HG03097 (cell line): ENCODE measurements at regions not wholly inside any gene's neighbourhood (a gene's known extent, or its start where the extent isn't known, plus 50 kb on each side); places are given as distances from the start of the nearest gene placed in this dataset.
A peak's percentile ranks its signal among the peaks of the same experiment; 100 is the strongest.
"Not testable (repeated sequence)": the region's sequence is repeated elsewhere in the genome, so short reads cannot be mapped to it uniquely, and the experiment has no call there.

Source experiments
- ATAC-seq: cut with Tn5 transposase; IDR thresholded peaks from one replicate; pipeline ENCODE4 v1.9.1; 2021; ENCODE audit not compliant: unreplicated experiment, low FRiP score

DNA sequence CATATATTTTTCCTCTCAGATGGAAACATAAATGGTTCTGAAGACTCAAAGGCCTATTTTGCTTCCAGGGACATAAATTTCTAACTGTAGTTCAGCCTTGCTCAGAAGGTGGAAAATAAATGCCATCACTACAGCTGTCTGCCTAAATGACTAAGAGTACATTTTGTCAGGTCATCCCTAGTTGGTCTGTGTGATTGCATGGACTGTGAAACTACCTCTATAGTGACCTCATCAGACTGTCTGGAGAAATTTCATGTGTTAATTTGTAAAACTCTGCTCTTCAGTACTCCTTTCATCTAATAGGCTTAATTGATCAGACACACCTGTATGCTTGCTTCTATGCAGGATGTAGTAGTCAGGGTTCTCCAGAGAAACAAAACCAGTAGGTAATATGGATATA lies 886.9 kb downstream of the AMY1C start:
- ATAC-seq: no peak

DNA sequence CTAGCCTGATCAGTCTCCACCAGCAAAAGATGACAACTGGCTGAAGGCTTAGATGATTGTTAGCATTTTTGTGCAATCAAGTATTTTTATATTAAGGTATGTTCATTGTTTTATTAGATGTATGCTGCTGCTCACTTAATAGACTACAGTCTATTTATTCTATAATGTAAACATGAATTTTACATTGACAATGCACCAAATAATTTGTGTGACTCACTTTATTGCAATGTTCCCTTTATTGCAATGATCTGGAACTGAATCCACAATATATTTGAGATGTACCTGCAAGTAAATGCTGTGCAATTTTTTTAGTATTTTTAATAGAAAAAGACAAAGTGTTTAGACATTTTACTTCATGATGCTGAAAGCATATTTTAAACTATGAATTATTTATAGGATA lies 896.5 kb downstream of the AMY1C start:
- ATAC-seq: no peak

DNA sequence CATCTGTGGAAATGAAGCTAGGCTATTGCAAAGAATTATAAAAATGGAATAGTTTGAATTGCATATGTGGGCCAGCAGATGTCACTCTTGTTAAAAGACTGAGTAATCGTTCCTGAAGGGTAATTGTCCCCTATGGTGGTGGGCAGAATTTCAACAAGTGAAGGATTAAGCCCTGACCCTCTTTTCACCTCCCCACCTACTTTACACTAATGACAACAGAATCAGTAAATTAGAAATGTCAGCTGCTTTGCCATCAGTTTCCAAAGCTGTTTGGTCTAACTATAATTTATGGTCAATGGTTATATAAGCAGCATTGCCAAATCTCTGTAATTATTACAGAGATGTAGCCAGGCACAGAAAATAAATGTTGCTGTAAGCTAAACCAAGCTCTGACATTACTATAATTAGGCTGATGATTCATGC lies 898.6 kb downstream of the AMY1C start:
- ATAC-seq: no peak

DNA sequence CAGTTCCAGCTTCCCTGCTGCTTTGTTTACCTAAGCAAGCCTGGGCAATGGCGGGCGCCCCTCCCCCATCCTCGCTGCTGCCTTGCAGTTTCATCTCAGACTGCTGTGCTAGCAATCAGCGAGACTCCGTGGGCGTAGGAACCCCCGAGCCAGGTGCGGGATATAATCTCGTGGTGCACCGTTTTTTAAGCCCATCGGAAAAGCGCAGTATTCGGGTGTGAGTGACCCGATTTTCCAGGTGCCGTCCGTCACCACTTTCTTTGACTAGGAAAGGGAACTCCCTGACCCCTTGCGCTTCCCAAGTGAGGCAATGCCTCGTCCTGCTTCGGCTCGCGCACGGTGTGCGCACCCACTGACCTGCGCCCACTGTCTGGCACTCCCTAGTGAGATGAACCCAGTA lies 914.7 kb downstream of the AMY1C start:
- ATAC-seq: not testable (repeated sequence)

DNA sequence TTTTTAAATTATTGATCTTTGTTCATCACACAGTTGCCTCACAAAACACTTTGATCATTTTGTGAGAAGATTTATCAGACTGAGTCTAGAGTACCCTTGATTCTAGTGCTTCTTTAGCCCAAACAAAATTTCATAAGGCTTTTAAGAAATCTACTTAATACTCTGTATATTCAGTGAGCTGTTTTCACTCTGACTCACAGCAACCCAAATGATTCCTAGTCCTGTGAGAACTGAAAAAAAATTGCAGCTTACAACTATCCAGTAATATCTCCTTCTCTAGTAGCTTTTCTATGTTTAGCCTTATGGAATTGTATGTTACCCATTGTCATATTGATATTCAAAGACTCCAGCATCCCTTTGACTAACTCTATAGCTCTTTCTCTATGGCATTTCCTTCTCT lies 915.6 kb downstream of the AMY1C start:
- no peak for ATAC-seq

DNA sequence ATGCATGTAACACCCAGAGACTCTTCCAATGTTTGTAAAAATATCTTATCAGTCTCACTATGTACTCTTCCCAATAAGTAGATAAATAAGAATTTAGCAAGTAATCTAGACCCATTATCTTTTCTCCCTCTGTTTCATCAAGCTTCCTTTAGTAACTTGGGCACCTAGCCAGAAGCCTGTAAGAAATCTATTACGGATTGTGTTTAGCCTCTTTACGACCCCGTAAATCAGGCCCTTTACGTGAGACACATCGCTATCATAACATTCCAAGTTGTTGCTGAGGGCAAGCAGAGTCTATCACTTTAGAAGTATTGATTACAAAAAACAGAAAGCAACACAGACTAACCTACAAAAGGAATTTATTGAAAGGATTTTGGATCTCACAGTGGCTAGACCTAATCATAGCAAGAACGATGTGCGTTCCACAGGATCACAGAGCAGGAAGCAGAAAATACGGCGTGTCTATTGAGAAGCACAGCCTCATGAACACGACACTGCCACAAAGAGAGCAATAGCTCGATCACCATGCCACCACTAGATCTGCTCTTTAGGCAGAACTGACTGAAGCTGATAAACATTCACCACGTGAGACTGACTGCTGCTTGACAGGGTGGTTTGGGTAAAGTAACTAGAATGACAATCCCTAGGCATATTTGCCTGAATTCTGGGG lies 922.1 kb downstream of the AMY1C start:
- no peak for ATAC-seq

DNA sequence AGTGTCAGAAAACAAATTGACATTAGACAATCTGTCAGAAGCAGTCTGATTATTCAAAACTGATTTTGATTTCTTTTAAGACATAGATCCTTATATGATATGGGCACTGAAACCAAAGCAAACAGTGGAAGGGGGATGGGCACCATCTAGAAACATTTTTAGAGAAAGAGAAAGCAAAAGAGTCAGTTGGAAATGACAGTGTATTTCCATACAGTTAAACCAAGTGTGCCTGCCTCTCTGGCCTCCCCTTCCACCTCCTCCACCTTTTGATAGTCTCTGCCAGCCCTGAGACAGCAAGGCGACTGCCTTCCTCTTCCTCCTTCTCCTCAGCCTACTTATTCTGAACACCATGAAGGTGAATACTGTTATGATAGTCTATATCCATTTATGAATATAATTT lies 949.7 kb downstream of the AMY1C start:
- ATAC-seq: no peak

DNA sequence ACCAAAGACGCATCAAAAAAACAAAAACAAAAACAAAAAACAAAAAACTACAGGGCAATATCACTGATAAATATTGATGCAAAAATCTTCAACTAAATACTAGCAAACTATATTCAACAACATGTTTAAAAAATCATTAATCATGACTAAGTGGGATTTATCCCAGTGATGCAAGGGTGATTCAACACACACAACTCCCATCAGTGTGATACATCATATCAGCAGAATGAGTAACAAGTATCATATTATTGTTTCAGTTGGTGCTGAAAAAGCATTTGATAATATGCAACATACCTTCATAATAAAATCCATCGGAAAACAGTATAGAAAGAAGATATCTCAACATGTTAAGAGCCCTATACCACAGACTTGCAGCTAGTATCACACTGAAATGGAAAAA lies 953.0 kb downstream of the AMY1C start:
- no peak for ATAC-seq

DNA sequence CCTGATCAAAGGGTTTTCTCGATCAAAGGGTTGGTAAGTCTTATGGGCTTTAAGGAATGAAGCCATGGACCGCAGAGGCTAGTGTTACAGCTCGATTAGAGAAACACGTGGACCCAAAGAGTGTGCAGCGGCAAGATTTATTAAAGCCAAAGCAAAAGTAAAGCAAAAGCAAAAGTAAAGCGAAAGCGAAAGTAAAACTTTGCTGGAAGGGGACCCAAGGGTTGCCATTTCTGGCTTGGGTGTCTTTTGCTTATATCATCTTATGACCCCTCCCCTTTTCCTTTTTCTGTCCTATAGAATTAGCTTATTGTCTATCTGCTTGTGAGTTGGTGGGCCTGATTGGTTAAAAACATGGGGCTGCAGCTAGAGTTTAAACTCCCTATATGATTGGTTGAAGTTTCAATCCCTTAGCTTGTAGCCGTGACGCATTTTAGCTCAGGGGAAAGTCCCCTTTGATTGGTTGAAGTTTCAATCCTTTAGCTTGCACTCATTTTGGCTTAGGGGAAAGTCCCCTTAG lies 957.0 kb downstream of the AMY1C start:
- no peak for ATAC-seq

DNA sequence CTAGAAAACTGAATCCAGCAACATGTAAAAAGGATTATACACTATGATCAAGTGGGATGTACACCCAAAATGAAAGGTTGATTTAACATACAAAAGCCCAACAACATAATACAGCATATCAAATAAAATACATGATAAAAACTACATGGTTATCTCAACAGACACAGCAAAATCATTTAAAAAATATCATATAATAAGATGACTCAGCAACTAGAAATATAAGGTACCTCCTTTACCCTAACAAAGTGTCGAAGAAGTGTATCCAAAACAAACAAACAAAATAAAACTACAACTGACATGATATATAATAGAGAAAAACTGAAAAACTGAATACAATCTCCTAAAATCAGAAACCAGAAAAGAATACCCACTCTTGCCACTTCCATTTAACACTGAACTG lies 969.1 kb downstream of the AMY1C start:
- no peak for ATAC-seq

DNA sequence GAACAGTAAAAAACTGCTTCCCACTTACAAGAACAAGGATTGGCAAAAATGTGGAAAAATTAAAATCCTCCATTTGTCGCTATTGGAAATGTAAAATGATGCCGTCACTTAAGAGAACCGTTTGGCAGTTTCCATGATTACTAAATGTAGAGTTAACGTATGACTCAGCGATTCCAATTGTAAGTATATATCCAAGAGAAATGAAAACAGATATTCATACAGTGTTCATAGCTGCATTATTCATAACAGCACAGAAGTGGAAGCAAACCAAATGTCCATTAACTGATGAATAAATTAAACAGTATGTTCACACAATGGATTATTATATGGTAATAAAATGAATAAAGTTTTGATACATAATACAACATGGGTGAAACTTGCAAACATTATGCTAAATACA lies 971.0 kb downstream of the AMY1C start:
- ATAC-seq: no peak

DNA sequence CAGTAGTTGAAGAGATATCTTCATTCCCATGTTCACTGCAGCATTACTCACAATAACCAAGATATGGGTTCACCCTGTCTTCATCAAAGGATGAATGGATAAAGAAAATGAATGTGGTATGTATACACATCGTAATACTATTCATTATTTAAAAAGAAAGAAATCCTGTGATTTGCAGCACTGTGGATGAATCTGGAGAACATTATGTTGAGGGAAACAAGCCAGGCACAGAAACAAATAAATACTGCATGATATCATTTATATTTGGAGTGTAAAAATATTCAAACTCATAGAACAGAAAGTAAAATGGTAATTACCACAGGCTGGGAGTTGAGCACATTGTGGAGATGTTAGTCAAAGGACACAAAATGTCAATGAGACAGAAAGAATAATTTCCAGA lies 977.2 kb downstream of the AMY1C start:
- ATAC-seq: no peak

DNA sequence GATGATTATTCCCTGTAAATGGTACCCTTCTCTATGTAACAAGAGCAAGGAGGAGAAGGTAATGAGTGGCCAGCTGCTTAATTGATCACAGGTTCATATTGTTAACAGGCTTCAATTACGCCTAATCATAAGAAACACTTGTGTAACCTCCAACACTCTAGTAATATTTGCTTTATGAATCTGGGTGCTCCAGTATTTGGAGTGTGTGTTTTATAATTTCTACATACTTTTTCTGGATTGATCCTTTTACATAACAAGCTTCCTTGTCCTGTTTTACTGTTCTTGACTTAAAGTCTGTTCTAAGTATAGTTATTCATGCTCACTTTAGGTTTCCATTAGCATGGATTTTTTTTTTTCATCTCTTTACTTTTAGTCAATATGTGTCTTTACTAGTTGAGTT lies 984.2 kb downstream of the AMY1C start:
- no peak for ATAC-seq

DNA sequence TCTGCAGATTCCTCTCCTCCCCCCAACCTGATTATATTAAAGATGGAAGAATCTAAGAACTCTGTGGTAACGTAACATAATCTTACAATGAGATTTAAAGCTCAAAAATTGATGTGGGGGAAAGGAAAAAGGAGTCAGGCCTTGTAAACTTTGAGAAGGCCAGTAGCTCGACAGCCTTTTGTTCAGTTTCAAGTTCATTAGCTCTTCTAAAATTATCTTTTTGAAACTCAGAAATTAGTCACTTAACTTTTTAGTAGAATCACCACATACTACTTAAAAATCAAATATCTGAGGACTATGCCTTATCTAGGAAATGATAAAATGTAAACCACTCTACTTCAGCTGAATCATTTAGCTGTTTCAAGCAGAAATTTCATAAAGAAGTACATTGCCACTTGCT lies 996.2 kb downstream of the AMY1C start:
- no peak for ATAC-seq

DNA sequence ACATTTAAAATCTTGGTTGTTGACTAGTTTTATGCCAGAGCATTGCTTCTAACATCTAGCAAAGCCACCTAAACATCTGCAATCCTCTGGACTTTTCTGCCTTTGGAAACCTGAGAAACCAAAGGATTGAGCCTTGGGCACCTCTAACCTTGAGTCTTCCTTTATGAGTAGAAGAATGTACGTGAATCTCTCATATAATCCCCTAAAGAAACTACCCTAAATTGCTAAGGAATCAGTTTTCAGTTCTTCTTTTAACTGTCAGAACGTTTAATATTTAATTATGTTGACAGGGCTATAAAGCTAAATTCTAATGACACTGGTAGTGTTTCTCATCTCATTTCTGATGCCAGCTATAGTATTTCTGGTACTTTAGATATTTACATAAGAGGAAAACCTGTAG lies 997.3 kb downstream of the AMY1C start:
- ATAC-seq: peak; percentile 61

DNA sequence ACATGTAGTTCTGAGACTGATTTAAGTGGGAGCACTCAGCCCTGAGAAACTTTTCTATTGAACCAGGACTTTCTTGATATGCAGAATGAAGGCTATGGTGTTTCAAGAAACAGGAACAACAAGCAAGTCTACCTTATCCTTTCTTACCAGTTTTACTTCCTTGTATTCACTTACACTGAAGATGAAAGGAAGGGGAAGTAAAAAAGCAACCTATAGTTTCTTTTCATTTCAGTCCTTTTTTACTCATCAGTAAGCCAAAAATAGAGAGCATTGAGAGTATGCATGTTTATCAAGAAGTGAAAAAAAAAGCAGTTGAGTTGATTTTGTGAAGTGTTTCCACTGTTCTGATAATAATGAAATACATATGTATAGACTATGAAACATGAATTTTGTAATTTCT lies 1010.3 kb downstream of the AMY1C start:
- ATAC-seq: peak; percentile 94

DNA sequence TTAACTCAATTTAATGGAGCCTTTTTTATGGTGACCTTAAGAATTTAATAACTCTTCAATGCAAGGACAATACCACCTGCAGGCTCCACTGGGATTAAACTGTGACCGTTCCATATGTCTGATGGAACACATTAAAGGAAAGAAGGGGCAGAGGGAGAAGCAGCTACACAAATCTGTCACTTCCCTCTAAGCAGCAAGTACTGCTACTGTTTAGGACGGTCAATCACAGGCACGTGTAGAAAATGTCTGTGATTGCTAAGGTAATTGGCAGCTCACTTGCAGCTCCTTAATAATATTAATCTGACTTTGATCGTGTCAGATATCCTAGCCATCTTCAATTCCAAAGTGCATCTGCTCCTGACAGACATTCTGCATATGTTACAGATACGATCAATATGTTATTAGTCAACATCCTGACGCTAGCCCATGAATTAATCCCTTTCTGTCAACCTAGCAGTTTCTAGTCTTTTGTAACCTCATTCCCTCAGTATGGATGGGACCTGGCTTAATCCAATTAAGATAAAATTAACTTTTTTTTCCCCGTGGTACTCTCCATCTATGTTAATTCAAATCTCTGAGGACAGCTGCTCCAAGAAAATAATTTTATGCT lies 1012.4 kb downstream of the AMY1C start:
- ATAC-seq: no peak

DNA sequence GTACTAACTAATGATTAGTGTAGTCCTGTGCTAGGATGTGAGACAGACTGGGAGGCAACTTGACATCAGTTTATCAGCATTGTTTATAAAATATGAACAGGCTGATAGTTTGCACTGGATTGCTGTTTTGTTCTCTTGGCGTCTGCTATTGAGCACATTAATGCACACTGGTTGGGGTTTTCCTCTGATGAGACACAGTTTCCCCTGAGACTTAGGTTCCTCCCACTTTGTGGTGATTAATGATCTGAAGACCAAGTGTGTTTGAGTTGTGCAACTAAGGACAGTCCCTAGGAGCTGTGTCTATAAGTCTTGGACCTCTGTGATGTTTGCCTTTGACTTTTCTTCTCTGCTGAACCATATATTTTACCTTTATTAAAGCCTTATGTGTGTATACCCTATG lies 1015.4 kb downstream of the AMY1C start:
- peak; percentile 76 for ATAC-seq

DNA sequence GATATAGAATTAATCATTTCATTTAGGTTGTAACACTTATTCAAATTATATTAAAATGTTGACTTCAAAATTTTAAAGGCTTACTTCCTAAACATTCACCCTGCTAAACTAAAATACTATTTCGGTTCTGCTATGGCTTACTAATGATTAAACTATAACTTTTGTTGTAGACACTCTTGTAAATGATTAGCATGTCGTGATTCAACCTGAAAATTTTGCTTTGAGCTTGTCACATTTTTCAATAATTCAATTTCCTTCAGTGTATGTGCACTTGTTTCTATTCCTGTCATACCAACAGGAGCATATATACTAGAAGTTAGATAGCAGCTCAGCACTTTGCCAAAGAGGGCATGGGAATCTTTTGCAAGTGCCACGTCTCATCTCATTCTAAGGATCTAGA lies 1018.8 kb downstream of the AMY1C start:
- ATAC-seq: peak; percentile 82

DNA sequence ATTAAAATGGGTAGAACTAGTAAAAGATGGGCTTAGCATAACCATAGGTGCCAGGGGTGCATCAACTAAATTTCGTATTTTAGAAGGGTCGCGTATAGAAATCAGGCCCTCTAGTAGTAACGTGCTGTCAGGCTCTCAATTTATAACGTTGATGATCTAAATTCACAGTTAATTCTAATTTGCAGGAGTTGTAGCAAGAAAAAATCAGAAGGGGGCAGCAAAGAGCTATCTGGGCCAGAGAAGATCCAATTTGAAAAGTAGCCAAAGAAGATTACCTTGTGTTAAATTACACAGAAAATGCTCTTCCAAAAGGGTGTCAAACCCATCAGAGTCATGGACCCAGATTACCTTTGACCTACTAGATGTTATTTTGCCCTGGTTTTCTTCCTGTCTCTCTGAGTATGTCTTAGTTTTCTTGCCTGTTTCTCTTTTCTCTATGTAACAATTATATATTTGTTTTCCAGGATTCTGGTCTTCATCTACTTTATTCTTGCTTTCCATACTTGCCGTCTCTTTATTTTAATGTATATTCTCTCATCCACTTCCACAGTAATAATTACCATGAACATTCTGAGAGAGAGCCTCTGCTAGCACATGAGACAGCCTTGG lies 1030.9 kb downstream of the AMY1C start:
- ATAC-seq: no peak

DNA sequence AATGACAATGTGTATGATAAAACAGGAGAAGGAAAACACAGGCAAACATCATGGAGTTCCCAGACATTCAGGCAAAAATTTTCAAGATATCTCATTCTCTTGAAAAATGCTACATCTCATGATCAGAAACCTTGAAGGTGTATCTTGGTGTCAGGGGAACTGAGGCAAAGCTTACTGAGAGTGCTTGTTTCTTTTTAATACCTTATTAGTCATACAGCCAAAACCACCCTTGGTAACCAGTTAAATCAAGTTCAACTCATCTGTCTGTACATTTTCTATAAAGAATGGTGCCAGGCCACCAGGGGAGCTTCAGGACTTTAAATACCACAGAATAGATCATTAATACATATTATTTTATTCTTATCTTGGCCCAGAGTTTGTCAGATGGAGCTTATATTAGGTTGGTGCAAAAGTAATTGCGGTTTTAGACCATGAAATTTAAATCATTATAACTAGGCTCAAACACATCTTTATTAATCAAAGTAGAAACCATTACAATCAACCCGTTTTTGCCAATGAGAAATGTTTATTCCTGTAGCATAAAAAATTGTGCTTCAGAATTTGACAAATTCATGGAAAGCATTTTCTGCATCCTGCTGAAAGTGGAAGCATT lies 1036.0 kb downstream of the AMY1C start:
- no peak for ATAC-seq
